GM18499 (cell line): ENCODE measurements at regions not wholly inside any gene's neighbourhood (a gene's known extent, or its start where the extent isn't known, plus 50 kb on each side); places are given as distances from the start of the nearest gene placed in this dataset.
"Not testable (repeated sequence)": the region's sequence is repeated elsewhere in the genome, so short reads cannot be mapped to it uniquely, and the experiment has no call there.

ENCODE experiments used
- ATAC-seq: cut with Tn5 transposase; IDR thresholded peaks from one replicate; pipeline ENCODE4 v1.9.1; 2021; ENCODE audit warnings: moderate number of reproducible peaks; ENCODE audit not compliant: insufficient read depth, unreplicated experiment

DNA sequence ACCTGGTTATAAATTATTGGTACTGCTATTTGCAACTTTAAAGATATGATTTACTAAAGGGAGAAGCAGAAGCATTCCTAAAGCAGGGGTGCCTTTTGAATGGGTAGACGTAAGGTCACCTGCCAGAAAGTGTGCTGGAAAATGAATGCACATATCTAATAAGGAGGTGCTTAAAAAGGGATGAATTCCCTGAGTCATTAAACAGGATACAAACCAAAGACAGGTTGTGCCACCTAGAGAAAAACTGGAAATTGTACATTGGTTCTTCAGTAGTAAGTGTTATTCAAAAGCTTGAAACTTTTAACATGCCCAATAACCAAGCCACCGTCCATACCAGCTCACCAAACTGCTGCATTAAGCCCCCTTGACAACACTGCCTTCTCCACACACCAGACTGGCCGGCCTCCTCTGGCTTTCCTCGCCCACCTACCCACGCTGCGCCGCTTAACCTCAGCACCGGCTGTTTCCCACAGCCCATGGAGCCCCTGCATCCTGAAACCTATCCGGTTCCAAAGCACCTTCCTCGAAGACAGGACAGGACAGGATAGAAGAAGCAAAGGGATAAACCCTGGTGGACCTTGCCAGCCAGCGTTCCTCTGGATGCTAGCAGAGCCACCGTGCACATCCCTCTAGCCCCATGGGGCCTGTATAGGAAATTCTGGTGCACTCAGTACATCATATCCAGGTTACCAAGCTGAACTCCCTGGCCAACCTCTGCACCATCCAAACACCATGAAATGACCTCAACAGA lies 201.5 kb upstream of the CAND1 start:
- no peak for ATAC-seq

DNA sequence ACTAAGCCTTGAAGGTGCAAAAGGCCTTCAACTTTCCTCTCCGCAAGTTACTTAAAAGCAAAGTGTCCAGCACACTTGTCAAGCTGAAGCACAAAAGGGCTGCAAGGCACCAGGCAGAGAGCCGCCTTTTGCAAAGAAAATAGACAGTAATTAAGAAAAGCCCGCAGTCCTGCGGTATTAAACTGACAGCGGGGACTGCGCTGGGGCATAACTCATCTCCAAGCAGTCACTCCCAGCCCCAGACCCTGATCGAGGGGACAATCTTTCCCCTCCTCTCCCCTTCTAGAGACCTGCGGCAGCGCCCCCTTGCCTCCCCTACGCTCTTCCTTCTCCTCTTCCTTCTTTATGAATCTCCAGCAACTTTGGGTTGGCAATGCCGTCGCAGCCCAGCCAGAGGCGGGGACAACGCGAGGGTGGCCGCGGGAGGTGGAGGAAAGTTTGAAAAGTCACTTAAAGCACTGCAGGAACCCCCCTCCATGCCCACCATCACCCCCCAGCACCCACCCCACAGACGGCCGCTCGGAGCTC lies 200.9 kb upstream of the CAND1 start:
- no peak for ATAC-seq

GRCh38 chr12:67068761-67069450 lies 200.3 kb upstream of the CAND1 start:
- ATAC-seq = peak; percentile 49

GRCh38 chr12:67069451-67070306 lies 199.5 kb upstream of the CAND1 start:
- peak; percentile 26 for ATAC-seq

DNA sequence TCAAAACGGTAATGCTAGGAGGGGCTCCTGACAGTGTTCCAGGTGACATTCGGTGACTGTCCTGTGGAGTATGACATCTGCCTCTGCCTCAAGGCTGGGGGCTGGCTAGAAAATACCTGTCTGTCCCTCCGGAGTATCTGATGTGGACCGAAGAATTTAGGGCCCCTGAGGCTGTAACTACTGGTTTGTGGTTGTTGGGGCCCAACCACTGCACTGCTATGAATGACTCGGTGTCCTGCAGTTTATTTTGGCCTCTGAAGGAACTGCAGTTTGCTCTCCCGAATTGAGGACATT lies 198.9 kb upstream of the CAND1 start:
- ATAC-seq = no peak

GRCh38 chr12:67070604-67071003 lies 198.6 kb upstream of the CAND1 start:
- no peak for ATAC-seq

GRCh38 chr12:67072281-67072680 lies 196.9 kb upstream of the CAND1 start:
- not testable (repeated sequence) for ATAC-seq

DNA sequence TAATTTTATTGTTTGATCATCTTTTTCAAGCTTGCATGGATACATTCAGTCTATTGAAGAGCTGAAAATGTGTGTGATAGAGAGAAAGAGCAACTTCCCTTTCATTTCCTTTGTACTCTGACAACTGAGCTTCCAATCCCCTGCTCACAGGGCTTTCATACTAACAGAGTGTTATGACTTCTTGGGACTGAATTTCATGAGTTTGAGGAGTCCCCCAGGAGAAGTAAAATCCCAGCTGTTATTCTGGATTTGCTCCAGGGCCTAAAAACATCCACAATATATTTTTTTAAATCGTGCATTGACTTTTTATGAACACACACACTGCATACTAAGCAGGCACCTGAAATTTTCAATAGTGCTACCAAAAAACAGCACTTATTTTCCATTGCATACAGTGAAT lies 195.8 kb upstream of the CAND1 start:
- no peak for ATAC-seq

DNA sequence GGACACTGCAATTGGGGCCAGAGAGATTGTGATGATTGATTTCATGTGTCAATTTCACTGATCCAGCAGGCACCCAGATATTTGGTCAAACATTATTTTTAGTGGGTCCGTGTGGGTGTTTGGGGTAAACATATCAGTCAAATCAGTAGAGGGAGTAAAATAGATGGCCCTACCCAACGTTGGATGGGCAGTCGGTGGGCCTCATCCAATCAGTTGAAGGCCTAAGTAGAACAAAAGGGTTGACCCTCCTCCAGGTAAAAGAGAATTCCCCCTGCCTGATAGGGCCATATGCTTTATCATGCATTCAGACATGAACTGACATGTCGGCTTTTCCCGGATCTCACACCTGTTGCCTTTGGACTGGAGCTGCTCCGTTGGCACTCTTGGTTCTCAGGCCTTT lies 195.1 kb upstream of the CAND1 start:
- no peak for ATAC-seq

DNA sequence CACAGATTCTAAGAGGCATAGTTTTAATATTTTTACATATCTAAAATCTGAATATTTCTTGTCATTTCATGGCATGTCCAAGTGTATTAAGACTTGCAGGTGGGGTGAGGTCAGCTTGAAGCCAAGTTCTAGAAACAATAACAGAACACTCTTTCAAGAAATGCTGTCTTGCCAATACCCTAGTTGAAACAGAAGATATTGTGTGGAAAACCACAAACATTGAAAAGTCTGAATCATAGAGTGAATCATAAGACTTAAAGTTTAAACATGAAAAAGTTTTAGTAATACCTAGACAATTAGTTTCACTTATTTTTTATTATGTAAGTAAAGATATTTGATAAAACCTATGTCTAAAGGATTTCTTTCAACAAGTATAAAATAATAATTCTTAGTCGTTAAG lies 191.5 kb upstream of the CAND1 start:
- ATAC-seq = no peak

DNA sequence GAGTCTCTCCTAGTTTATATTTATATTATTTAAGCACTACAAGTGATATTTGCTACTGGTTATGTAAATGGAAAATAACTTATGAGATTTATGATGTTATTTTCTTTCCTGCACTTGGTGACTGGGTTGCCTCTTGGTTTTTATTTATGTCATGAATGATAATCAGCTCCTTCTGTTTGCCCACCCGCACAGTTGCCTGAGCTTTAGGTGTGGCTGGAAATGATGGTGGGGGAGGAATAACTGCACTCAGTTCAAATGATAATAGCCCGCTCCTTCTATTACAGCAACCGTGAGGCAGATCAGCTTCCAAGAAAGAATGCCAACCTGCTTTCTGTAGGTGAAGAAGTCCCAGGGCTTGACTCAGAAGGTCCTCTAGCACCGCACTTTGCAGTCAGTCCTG lies 190.2 kb upstream of the CAND1 start:
- no peak for ATAC-seq

DNA sequence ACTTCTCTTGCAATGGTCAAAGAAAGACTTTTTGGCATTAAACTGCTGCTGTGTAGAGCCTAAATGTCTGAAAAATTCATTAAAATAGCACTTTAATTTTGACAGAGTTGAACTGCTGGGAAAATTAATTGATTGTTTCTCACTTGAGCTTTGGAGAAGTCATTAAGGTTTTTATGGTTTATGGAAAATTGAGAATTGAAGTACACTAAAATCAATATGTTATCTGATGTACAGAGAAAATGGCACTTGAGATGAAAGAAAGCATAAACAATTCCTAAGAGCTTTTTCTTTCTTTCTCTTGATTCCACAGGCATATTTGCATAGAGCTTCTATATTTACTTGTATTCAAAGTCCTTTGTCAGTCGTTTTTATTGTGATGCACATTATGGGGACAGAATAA lies 188.5 kb upstream of the CAND1 start:
- ATAC-seq = no peak

GRCh38 chr12:67082221-67082620 lies 186.9 kb upstream of the CAND1 start:
- ATAC-seq = no peak

- no peak for ATAC-seq
Measured at GRCh38 chr12:67085699-67086098, 183.5 kb upstream of the CAND1 start.

GRCh38 chr12:67086116-67086515 lies 183.0 kb upstream of the CAND1 start:
- ATAC-seq = no peak

GRCh38 chr12:67088401-67089118 lies 180.6 kb upstream of the CAND1 start:
- ATAC-seq = no peak

- no peak for ATAC-seq
Measured at GRCh38 chr12:67091204-67091603, 178.0 kb upstream of the CAND1 start.

- no peak for ATAC-seq
Measured at GRCh38 chr12:67091678-67092077, 177.5 kb upstream of the CAND1 start.

- ATAC-seq = not testable (repeated sequence)
Measured at GRCh38 chr12:67092934-67093333, 176.2 kb upstream of the CAND1 start.

DNA sequence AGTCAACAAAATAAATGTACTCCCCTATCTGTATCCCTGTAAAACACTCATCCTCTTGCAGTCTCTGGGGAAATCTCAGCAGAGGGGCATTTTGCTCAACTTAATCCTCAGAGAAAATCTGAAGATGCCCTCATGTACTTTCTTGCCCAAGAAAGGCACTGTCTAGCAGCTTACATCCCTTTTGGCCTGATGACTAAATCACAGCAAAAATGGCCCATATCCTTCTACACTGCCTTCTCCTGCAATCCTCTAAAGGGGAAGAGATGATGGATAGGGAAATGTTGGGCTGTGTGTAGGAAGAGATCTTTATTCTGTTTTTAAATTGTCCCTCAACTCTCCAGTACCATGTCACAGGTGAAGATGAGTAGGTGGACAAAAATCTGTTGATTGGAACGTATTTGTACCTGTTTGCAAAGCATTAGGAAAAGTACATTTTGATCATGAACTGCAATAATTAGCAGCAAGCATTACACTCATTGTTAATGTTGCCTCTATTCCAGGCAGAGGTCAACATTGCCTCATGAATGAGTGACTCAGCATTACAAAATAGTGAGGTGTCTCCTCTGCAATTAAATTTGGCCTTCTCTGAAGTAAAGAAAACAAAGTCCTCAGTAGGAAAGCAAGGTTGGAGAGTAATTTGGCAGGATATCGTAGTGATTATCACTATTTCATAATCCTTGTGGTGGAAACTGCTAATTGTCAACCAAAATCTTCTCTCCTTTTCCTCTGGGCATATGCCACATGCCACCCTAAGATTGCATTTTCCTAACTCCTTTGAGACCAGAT lies 172.4 kb upstream of the CAND1 start:
- no peak for ATAC-seq
